Esophagus squamous epithelium (tissue), 4 donors: ENCODE measurements at regions not wholly inside any gene's neighbourhood (a gene's known extent, or its start where the extent isn't known, plus 50 kb on each side); places are given as distances from the start of the nearest gene placed in this dataset.

Experiments used
- POLR2A ChIP-seq, 4 donors: fragments of 450-650 bp; IDR thresholded peaks; one replicate each; pipeline ENCODE4 v1.6.1; 2017; ENCODE audit warnings: antibody characterized with exemption in 4 of 4, mild to moderate bottlenecking in 4 of 4, moderate library complexity in 3 of 4
- TF ChIP-seq, protein P1 (sequence below), 6 experiments: fragments of 450-650 bp in 4 of 6; fragments of 200-600 bp in 2 of 6; sonication (generic) in 2 of 6; IDR thresholded peaks; one replicate each; pipeline ENCODE4 v1.5.1; 2016 to 2019; ENCODE audit warnings: antibody characterized with exemption in 6 of 6, mild to moderate bottlenecking in 4 of 6, moderate library complexity in 4 of 6

DNA sequence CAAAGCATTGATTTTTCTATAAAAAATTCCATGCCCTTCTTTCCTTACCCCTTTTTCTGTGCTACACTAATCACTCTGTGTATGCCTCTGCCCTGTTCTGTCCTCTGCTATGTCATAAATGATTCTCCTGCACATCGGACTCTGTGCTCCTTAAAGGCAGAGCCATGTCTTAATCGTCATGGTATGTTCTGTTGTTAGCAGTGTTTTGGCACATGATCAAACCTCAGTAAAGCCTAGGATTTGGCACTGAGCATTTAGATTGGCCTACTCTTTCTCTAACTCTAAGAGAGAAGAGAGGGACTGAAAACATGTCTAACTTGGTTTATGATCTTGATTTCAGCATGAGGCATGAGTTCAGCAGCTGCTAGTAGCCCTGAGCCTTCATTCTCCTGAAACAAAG is 266.9 kb downstream of the AASDHPPT start:
- TF ChIP-seq, protein P1, sequence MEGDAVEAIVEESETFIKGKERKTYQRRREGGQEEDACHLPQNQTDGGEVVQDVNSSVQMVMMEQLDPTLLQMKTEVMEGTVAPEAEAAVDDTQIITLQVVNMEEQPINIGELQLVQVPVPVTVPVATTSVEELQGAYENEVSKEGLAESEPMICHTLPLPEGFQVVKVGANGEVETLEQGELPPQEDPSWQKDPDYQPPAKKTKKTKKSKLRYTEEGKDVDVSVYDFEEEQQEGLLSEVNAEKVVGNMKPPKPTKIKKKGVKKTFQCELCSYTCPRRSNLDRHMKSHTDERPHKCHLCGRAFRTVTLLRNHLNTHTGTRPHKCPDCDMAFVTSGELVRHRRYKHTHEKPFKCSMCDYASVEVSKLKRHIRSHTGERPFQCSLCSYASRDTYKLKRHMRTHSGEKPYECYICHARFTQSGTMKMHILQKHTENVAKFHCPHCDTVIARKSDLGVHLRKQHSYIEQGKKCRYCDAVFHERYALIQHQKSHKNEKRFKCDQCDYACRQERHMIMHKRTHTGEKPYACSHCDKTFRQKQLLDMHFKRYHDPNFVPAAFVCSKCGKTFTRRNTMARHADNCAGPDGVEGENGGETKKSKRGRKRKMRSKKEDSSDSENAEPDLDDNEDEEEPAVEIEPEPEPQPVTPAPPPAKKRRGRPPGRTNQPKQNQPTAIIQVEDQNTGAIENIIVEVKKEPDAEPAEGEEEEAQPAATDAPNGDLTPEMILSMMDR (IDR thresholded peaks at IDR 0.05): no peak
- no peak for TF ChIP-seq POLR2A (IDR thresholded peaks at IDR 0.05)
